ENCODE measurements at regions not wholly inside any gene's neighbourhood (a gene's known extent, or its start where the extent isn't known, plus 50 kb on each side); places are given as distances from the start of the nearest gene placed in this dataset.

- H2BK120ac ChIP-seq (ENCODE audit: low read depth, low read length), result no peak overlapping the region
- no CpG with 5 or more reads among the region's 2 CpGs for WGBS (ENCODE audit: extremely low coverage, insufficient coverage, low lambda C conversion rate)
- no peak overlapping the region for H3K4me3 ChIP-seq (ENCODE audit: low read length)
- no peak overlapping the region for H2BK5ac ChIP-seq (ENCODE audit: low read length)
- H3K4ac ChIP-seq (ENCODE audit: low read depth, low read length), result no peak overlapping the region
- H3K56ac ChIP-seq (ENCODE audit: low read length), result no peak overlapping the region
- H2AK5ac ChIP-seq (ENCODE audit: low read length), result no peak overlapping the region
- H4K5ac ChIP-seq (ENCODE audit: low read length), result no peak overlapping the region
- no peaks in the 10 kb centered on the region for H3K79me1 ChIP-seq (ENCODE audit: low read length)
- no peak overlapping the region for H3K23ac ChIP-seq (ENCODE audit: low read length)
- no peaks in the 10 kb centered on the region for H3K27me3 ChIP-seq (ENCODE audit: insufficient read depth, low read length, poor library complexity)
- H2BK15ac ChIP-seq (replicated peaks; ENCODE audit: low read depth), result no peak overlapping the region
- no peak overlapping the region for H3K27ac ChIP-seq (ENCODE audit: low read depth, low read length)
- peak; percentile 25 for DNase-seq
- H3K4me1 ChIP-seq (ENCODE audit: control insufficient read depth, low read depth, low read length), result no peaks in the 10 kb centered on the region
- no peaks in the 10 kb centered on the region for H3K79me2 ChIP-seq (ENCODE audit: control insufficient read depth, insufficient read depth, low read length)
- H3K9ac ChIP-seq (ENCODE audit: low read length), result no peak overlapping the region
- no peak overlapping the region for H3K4me2 ChIP-seq (ENCODE audit: low read length)
- no peaks in the 10 kb centered on the region for H3K36me3 ChIP-seq (ENCODE audit: control insufficient read depth, insufficient read depth, low read length)
- no peak overlapping the region for H4K8ac ChIP-seq (ENCODE audit: low read depth, low read length)
- no peak overlapping the region for H3K18ac ChIP-seq (ENCODE audit: low read length)
Measured at GRCh38 chr5:7321724-7322123, 74.2 kb upstream of the ADCY2 start.

GRCh38 chr5:7324919-7325318, 71.0 kb upstream of the ADCY2 start:
- no peak overlapping the region for H3K4me3 ChIP-seq (ENCODE audit: low read length)
- H2BK120ac ChIP-seq (ENCODE audit: low read depth, low read length), result no peak overlapping the region
- no peak overlapping the region for H3K9ac ChIP-seq (ENCODE audit: low read length)
- H3K18ac ChIP-seq (ENCODE audit: low read length), result no peak overlapping the region
- no peak overlapping the region for H3K4me2 ChIP-seq (ENCODE audit: low read length)
- no peak overlapping the region for H3K27ac ChIP-seq (ENCODE audit: low read depth, low read length)
- H4K8ac ChIP-seq (ENCODE audit: low read depth, low read length), result no peak overlapping the region
- H3K79me2 ChIP-seq (ENCODE audit: control insufficient read depth, insufficient read depth, low read length), result no peaks in the 10 kb centered on the region
- no peak overlapping the region for H2BK15ac ChIP-seq (replicated peaks; ENCODE audit: low read depth)
- peaks cover 2% of the 10 kb centered on the region for H3K4me1 ChIP-seq (ENCODE audit: control insufficient read depth, low read depth, low read length)
- H2AK5ac ChIP-seq (ENCODE audit: low read length), result no peak overlapping the region
- no peak for DNase-seq
- H3K4ac ChIP-seq (ENCODE audit: low read depth, low read length), result no peak overlapping the region
- no peak overlapping the region for H3K23ac ChIP-seq (ENCODE audit: low read length)
- no peak overlapping the region for H4K5ac ChIP-seq (ENCODE audit: low read length)
- no peaks in the 10 kb centered on the region for H3K36me3 ChIP-seq (ENCODE audit: control insufficient read depth, insufficient read depth, low read length)
- no peak overlapping the region for H2BK5ac ChIP-seq (ENCODE audit: low read length)
- no peaks in the 10 kb centered on the region for H3K27me3 ChIP-seq (ENCODE audit: insufficient read depth, low read length, poor library complexity)
- H3K79me1 ChIP-seq (ENCODE audit: low read length), result no peaks in the 10 kb centered on the region
- no CpG with 5 or more reads among the region's 4 CpGs for WGBS (ENCODE audit: extremely low coverage, insufficient coverage, low lambda C conversion rate)
- no peak overlapping the region for H3K56ac ChIP-seq (ENCODE audit: low read length)

DNA sequence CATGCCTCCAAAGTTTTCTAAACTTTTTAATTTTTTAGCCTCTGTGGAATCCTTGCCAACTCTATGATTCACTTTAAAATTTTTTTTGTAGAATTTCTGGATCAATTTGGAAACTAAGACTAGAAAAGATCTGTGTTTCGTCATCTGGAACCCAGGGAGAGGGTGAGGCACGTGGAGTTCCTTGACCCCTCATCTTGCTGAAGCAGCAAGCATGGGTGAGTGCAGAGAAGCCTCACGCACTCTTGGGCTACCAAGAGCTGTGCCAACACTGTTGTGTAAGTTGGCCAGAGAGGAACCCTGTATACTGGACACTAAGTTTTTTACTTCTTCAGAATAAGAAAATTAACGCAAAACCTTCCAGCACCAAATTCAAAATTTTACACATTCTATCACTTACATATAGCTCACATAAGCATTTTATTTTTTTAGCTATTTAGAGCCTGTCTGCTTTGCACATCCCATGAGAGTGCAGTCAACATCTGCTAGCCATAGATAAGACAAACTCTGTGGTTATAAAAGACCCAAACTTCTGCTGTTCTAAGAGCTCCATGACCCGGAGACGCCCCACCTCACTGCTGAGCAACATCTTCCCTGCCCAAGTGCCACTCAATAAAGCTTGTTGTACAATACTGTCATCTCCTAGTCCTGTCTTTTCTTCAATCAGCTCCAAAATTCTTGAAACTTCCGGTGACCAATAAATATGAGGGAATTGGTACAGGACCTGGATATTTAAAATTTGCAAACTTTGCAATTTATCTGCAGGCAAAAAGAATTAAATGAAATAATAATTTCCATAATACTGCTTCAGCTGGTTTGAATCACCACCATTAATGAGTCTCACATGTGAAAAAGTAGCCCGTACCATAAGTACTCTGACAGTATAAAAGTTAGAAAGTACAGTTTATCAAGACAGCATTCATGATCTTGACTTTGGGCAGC, 69.7 kb upstream of the ADCY2 start:
- Histone ChIP-seq H3K56ac (ENCODE audit: low read length) (no peak overlapping the region), H4K5ac (ENCODE audit: low read length) (no peak overlapping the region), H3K4ac (ENCODE audit: low read depth, low read length) (no peak overlapping the region), H2AK5ac (ENCODE audit: low read length) (no peak overlapping the region), H2BK15ac (replicated peaks; ENCODE audit: low read depth) (no peak overlapping the region), H3K4me1 (ENCODE audit: control insufficient read depth, low read depth, low read length) (peaks cover 5% of the 10 kb centered on the region), H3K79me1 (ENCODE audit: low read length) (no peaks in the 10 kb centered on the region), H3K27ac (ENCODE audit: low read depth, low read length) (no peak overlapping the region), H3K9ac (ENCODE audit: low read length) (no peak overlapping the region), H3K4me3 (ENCODE audit: low read length) (no peak overlapping the region), H2BK120ac (ENCODE audit: low read depth, low read length) (no peak overlapping the region), H3K36me3 (ENCODE audit: control insufficient read depth, insufficient read depth, low read length) (no peaks in the 10 kb centered on the region), H4K8ac (ENCODE audit: low read depth, low read length) (no peak overlapping the region), H3K18ac (ENCODE audit: low read length) (no peak overlapping the region), H3K4me2 (ENCODE audit: low read length) (no peak overlapping the region), H3K27me3 (ENCODE audit: insufficient read depth, low read length, poor library complexity) (no peaks in the 10 kb centered on the region), H3K23ac (ENCODE audit: low read length) (no peak overlapping the region), H3K79me2 (ENCODE audit: control insufficient read depth, insufficient read depth, low read length) (no peaks in the 10 kb centered on the region), H2BK5ac (ENCODE audit: low read length) (no peak overlapping the region)
- 100% methylated on average over 1 of the region's 8 CpGs for WGBS (ENCODE audit: extremely low coverage, insufficient coverage, low lambda C conversion rate)
- DNase-seq, result no peak

- WGBS (ENCODE audit: extremely low coverage, insufficient coverage, low lambda C conversion rate), result no CpG with 5 or more reads among the region's 4 CpGs
Measured at GRCh38 chr5:7329141-7329540, 66.8 kb upstream of the ADCY2 start.

GRCh38 chr5:7329712-7330111, 66.2 kb upstream of the ADCY2 start:
- no peak overlapping the region for H3K9ac ChIP-seq (ENCODE audit: low read length)
- H2BK15ac ChIP-seq (replicated peaks; ENCODE audit: low read depth), result no peak overlapping the region
- no peaks in the 10 kb centered on the region for H3K79me2 ChIP-seq (ENCODE audit: control insufficient read depth, insufficient read depth, low read length)
- H3K56ac ChIP-seq (ENCODE audit: low read length), result no peak overlapping the region
- H3K4me1 ChIP-seq (ENCODE audit: control insufficient read depth, low read depth, low read length), result peaks cover 5% of the 10 kb centered on the region
- WGBS (ENCODE audit: extremely low coverage, insufficient coverage, low lambda C conversion rate), result no CpG with 5 or more reads among the region's 3 CpGs
- no peak overlapping the region for H2BK120ac ChIP-seq (ENCODE audit: low read depth, low read length)
- no peak overlapping the region for H2BK5ac ChIP-seq (ENCODE audit: low read length)
- DNase-seq, result no peak
- H3K4me2 ChIP-seq (ENCODE audit: low read length), result no peak overlapping the region
- H3K79me1 ChIP-seq (ENCODE audit: low read length), result no peaks in the 10 kb centered on the region
- no peak overlapping the region for H3K23ac ChIP-seq (ENCODE audit: low read length)
- H3K4me3 ChIP-seq (ENCODE audit: low read length), result no peak overlapping the region
- H3K18ac ChIP-seq (ENCODE audit: low read length), result no peak overlapping the region
- H3K36me3 ChIP-seq (ENCODE audit: control insufficient read depth, insufficient read depth, low read length), result no peaks in the 10 kb centered on the region
- H4K8ac ChIP-seq (ENCODE audit: low read depth, low read length), result no peak overlapping the region
- no peak overlapping the region for H4K5ac ChIP-seq (ENCODE audit: low read length)
- H3K4ac ChIP-seq (ENCODE audit: low read depth, low read length), result no peak overlapping the region
- no peak overlapping the region for H3K27ac ChIP-seq (ENCODE audit: low read depth, low read length)
- H2AK5ac ChIP-seq (ENCODE audit: low read length), result no peak overlapping the region
- H3K27me3 ChIP-seq (ENCODE audit: insufficient read depth, low read length, poor library complexity), result no peaks in the 10 kb centered on the region

More at GRCh38 chr5:7329141-7329540, 66.8 kb upstream of the ADCY2 start:
- no peak overlapping the region for H2BK5ac ChIP-seq (ENCODE audit: low read length)
- no peak overlapping the region for H3K9ac ChIP-seq (ENCODE audit: low read length)
- no peaks in the 10 kb centered on the region for H3K27me3 ChIP-seq (ENCODE audit: insufficient read depth, low read length, poor library complexity)
- no peak overlapping the region for H2AK5ac ChIP-seq (ENCODE audit: low read length)
- H3K79me1 ChIP-seq (ENCODE audit: low read length), result no peaks in the 10 kb centered on the region
- H3K4me1 ChIP-seq (ENCODE audit: control insufficient read depth, low read depth, low read length), result peaks cover 5% of the 10 kb centered on the region
- H2BK120ac ChIP-seq (ENCODE audit: low read depth, low read length), result no peak overlapping the region
- no peak overlapping the region for H3K18ac ChIP-seq (ENCODE audit: low read length)
- DNase-seq, result no peak
- H3K27ac ChIP-seq (ENCODE audit: low read depth, low read length), result no peak overlapping the region
- no peak overlapping the region for H4K8ac ChIP-seq (ENCODE audit: low read depth, low read length)
- no peaks in the 10 kb centered on the region for H3K79me2 ChIP-seq (ENCODE audit: control insufficient read depth, insufficient read depth, low read length)
- H4K5ac ChIP-seq (ENCODE audit: low read length), result no peak overlapping the region
- H3K4me2 ChIP-seq (ENCODE audit: low read length), result no peak overlapping the region
- no peak overlapping the region for H2BK15ac ChIP-seq (replicated peaks; ENCODE audit: low read depth)
- H3K23ac ChIP-seq (ENCODE audit: low read length), result no peak overlapping the region
- no peak overlapping the region for H3K4ac ChIP-seq (ENCODE audit: low read depth, low read length)
- no peaks in the 10 kb centered on the region for H3K36me3 ChIP-seq (ENCODE audit: control insufficient read depth, insufficient read depth, low read length)
- no peak overlapping the region for H3K56ac ChIP-seq (ENCODE audit: low read length)
- H3K4me3 ChIP-seq (ENCODE audit: low read length), result no peak overlapping the region

All from mesendoderm (in vitro differentiated cells).